ES-I3 (cell line): ENCODE measurements at regions not wholly inside any gene's neighbourhood (a gene's known extent, or its start where the extent isn't known, plus 50 kb on each side); places are given as distances from the start of the nearest gene placed in this dataset.

ENCODE experiments used
- H3K36me3 ChIP-seq: 2 replicates; pipeline ENCODE4 v1.6.1; 2013; ENCODE audit warnings: mild to moderate bottlenecking, low read length, control low read depth, moderate library complexity; ENCODE audit not compliant: insufficient read depth
- H3K4me1 ChIP-seq: 2 replicates; pipeline ENCODE4 v1.6.1; 2013; ENCODE audit warnings: mild to moderate bottlenecking, control low read depth, low read length; ENCODE audit not compliant: insufficient read depth
- H3K9ac ChIP-seq: 2 replicates; pipeline ENCODE4 v1.6.1; 2013; ENCODE audit warnings: low read depth, mild to moderate bottlenecking, low read length, moderate library complexity
- H3K9me3 ChIP-seq: 2 replicates; pipeline ENCODE4 v1.6.1; 2013; ENCODE audit warnings: mild to moderate bottlenecking, low read length, moderate library complexity; ENCODE audit not compliant: control insufficient read depth, insufficient read depth

GRCh38 chr7:25308246-25308645 is 80.0 kb upstream of the NPVF start:
- H3K9me3 ChIP-seq: no peaks in the 10 kb centered on the region
- H3K4me1 ChIP-seq: peaks cover 29% of the 10 kb centered on the region
- H3K9ac ChIP-seq: no peak overlapping the region
- H3K36me3 ChIP-seq: no peaks in the 10 kb centered on the region

DNA sequence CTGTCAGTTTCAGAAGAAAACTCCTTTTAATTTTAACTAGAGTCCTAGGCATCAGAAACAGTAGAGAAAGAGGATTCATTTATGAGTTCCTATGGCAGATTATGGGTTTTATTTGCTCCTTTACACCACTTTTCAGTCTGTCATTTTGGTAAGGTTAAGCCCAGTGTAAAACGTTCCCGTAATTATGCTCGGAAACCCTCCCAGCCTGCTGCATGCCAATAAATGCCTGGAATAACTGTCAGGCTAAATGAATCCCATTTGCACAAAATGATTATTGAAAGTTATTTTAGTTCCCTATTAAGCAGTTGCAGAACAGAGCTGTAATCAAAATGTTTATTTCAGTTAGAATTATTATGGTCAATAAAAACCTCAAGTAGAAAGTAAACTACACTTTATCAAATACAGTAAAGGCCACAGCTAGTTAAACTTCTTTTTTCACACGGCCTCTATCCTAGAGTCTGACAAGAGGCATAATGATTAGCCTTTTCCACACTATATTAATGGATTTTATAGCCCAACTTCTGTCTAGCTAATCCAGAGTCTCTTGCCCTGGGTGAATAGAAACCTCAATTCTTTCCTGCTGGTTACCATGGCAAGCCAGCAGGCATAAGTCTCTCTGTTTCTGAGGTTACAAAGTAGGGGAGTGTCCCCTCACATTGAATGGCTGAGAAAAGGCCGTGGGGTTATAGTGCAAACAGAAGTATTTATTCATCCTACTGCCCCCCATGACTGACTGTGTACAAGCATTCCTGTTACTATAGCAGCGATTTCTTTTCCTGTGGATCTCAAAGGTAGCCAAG is 80.8 kb upstream of the NPVF start:
- Histone ChIP-seq H3K9me3 (no peaks in the 10 kb centered on the region), H3K36me3 (no peaks in the 10 kb centered on the region), H3K4me1 (peaks cover 21% of the 10 kb centered on the region), H3K9ac (no peak overlapping the region)

DNA sequence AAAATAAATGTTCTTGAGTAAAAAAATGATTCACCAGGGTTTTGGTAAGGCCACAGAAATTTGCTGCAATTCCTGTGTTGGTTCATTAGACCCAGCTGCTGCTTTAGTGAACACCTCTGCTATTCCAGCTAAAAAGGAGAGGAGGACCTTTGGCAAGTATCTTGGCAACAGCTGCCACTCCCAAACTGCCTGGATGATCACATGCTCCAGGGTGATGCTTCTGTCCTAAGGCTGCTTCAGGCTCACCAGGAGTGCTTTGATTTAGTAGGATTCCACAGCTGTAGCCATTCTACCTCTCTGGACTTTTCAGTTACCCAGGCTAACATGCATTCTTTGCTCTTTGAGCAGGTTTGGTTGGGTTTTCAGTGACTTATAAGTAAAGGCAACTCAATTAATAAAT is 82.6 kb upstream of the NPVF start:
- no peaks in the 10 kb centered on the region for H3K36me3 ChIP-seq
- no peak overlapping the region for H3K9ac ChIP-seq
- H3K9me3 ChIP-seq: no peaks in the 10 kb centered on the region
- H3K4me1 ChIP-seq: peaks cover 15% of the 10 kb centered on the region

- Histone ChIP-seq H3K9ac (no peak overlapping the region), H3K4me1 (peaks cover 15% of the 10 kb centered on the region), H3K9me3 (no peaks in the 10 kb centered on the region), H3K36me3 (no peaks in the 10 kb centered on the region)
These were observed 83.1 kb upstream of the NPVF start for GRCh38 chr7:25311346-25311745.

GRCh38 chr7:25312968-25313367 is 84.7 kb upstream of the NPVF start:
- peaks cover 15% of the 10 kb centered on the region for H3K4me1 ChIP-seq
- H3K36me3 ChIP-seq: no peaks in the 10 kb centered on the region
- no peaks in the 10 kb centered on the region for H3K9me3 ChIP-seq
- H3K9ac ChIP-seq: no peak overlapping the region

- H3K36me3 ChIP-seq: no peaks in the 10 kb centered on the region
- H3K9me3 ChIP-seq: no peaks in the 10 kb centered on the region
- peaks cover 15% of the 10 kb centered on the region for H3K4me1 ChIP-seq
- no peak overlapping the region for H3K9ac ChIP-seq
These were observed 85.2 kb upstream of the NPVF start for GRCh38 chr7:25313526-25313925.

- Histone ChIP-seq H3K9ac (no peak overlapping the region), H3K4me1 (peaks cover 15% of the 10 kb centered on the region), H3K9me3 (no peaks in the 10 kb centered on the region), H3K36me3 (no peaks in the 10 kb centered on the region)
These were observed 85.9 kb upstream of the NPVF start for GRCh38 chr7:25314094-25314730.

DNA sequence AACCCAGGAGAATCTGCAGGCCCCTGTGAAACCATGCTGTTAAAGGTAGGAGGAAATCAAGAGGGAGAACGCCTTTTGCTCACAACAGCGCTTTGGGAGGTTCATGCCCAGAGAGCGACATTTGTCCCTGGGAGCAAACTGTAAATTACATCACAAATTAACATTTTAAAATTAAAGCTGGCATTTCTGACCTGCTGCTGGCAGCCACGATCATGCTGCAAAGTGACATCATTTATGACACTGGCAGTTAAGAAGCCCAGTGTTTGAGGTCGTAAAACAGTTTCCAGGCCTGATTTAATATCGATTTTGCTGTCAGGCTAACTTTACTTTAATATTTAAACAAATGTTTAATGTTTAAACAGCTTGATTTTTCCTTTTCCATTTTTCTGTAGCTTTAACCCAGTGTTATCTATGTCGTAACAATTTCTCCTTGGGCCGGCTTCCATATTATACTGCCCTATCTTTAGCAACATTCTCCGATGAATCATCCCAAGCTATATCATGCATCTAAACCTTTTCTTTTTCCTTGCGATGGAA is 86.5 kb upstream of the NPVF start:
- H3K9ac ChIP-seq: no peak overlapping the region
- H3K36me3 ChIP-seq: no peaks in the 10 kb centered on the region
- no peaks in the 10 kb centered on the region for H3K9me3 ChIP-seq
- H3K4me1 ChIP-seq: peaks cover 15% of the 10 kb centered on the region

DNA sequence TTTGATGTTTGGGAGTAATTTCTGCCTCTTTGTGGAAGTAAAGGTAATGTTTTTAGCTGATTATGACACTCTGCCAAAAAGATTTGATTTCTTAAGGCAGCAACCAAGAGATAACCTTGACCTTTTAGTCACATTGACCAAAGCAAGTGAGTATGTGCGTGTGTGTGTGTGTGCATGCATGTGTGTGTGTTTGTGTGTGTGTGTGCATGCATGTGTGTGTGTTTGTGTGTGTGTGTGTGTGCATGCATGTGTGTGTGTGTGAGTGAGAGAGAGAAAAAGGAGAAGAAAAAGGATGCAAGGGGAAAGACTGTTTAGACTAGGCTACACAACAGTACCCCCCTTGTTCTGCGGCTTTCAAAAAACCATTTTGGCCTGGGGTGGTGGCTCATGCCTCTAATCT is 88.1 kb upstream of the NPVF start:
- Histone ChIP-seq H3K9me3 (no peaks in the 10 kb centered on the region), H3K4me1 (peaks cover 9% of the 10 kb centered on the region), H3K9ac (no peak overlapping the region), H3K36me3 (no peaks in the 10 kb centered on the region)

DNA sequence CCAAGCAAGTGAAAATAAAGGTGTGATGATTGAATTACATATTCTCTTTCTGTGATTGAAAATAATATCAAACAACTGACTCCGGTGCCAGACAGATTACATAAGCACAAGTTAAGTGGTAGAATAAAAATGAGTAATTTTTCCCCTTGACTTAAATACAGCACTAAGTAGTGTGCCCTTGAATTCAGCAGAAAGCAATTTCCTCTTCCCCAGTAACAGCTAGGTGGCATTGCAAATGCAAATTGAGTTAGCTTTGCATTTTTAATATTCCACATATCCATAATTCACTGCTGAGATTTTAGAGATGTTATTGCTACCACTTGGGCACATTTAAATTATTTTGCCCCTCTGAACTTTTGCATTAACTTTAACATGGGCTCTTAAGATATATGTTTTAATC is 89.8 kb upstream of the NPVF start:
- no peak overlapping the region for H3K9ac ChIP-seq
- H3K36me3 ChIP-seq: no peaks in the 10 kb centered on the region
- peaks cover 4% of the 10 kb centered on the region for H3K4me1 ChIP-seq
- H3K9me3 ChIP-seq: no peaks in the 10 kb centered on the region

DNA sequence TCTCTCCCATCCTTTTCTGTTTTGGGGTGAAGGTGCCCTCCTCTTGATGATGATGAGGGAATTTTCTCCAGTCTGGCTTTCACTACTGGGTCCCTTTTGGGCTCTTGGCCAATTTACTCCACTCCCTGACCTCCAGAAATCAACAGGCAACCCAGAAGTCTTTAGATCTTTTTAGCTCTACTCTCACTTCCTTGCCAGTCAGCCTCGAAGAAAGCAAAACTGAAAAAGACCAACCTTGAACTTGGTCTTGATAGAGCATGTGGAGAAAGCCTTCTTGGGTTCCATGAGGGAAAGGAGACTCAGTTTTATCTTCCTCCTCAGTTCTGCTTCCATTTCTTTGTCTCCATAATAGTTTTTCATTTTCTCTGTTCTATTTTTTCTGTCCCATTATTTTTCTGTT is 91.4 kb upstream of the NPVF start:
- H3K9ac ChIP-seq: no peak overlapping the region
- H3K36me3 ChIP-seq: no peaks in the 10 kb centered on the region
- H3K4me1 ChIP-seq: no peaks in the 10 kb centered on the region; the same call in 1 of the 2 replicates
- no peaks in the 10 kb centered on the region for H3K9me3 ChIP-seq

DNA sequence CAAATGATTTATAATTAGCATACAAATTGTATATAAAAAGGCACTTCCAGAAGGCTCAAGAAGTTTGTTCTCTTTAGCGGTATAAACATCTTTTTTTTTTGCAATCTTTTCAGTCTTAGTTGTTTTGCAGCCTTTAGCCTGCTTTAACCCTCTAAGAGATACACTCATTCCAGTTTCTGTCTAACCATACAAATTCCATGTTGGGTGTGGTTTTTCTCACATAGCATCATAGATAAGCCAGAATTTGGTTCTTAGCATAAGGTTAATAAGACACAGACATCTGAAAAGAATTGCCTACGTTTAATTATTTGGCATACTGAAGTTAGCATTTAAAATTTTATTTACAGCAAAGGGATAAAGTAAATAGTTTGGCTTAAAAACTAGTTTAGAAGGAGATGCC is 92.5 kb upstream of the NPVF start:
- Histone ChIP-seq H3K36me3 (no peaks in the 10 kb centered on the region), H3K9me3 (no peaks in the 10 kb centered on the region), H3K9ac (no peak overlapping the region), H3K4me1 (no peaks in the 10 kb centered on the region; the same call in 1 of the 2 replicates)

DNA sequence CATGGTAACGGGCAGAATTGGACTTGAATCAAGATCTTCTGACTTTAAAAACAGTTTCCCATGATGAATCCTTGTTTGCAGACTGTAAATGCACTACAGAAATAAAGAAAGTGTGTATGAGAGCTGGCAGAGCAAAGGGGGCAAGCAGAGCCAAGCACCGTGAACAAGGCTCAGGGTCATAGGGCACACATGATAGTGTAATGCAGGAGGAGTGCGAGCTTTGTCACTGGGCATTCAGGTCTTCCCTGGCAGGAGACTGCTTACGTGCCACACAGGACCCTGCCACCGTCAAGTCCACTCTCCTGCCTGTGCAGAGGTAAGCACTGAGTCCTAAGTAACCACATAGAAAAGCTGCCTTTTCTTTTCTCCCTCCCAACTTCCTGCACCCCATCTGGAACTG is 93.1 kb upstream of the NPVF start:
- H3K36me3 ChIP-seq: no peaks in the 10 kb centered on the region
- no peak overlapping the region for H3K9ac ChIP-seq
- H3K4me1 ChIP-seq: no peaks in the 10 kb centered on the region; the same call in 1 of the 2 replicates
- H3K9me3 ChIP-seq: no peaks in the 10 kb centered on the region

DNA sequence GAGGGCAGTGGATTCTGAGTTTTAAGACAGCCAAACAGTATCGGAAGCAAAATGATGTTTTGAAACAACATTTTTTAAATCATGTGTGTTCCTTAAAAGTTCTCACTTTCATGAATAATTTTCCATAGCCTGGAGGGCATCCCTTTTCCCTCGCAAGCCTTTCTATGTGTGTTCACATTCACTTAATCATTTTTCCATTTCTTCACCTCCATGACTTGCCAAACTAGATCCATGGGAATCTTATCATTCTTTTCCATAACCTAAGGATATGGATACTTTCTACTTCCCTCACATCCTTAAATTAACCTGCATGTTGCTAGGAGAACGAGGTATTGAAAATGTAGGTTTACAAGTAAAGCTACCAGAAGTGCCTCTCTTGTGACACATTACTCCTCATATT is 94.2 kb upstream of the NPVF start:
- Histone ChIP-seq H3K9ac (no peak overlapping the region), H3K9me3 (no peaks in the 10 kb centered on the region), H3K36me3 (no peaks in the 10 kb centered on the region), H3K4me1 (no peaks in the 10 kb centered on the region; the same call in 1 of the 2 replicates)

DNA sequence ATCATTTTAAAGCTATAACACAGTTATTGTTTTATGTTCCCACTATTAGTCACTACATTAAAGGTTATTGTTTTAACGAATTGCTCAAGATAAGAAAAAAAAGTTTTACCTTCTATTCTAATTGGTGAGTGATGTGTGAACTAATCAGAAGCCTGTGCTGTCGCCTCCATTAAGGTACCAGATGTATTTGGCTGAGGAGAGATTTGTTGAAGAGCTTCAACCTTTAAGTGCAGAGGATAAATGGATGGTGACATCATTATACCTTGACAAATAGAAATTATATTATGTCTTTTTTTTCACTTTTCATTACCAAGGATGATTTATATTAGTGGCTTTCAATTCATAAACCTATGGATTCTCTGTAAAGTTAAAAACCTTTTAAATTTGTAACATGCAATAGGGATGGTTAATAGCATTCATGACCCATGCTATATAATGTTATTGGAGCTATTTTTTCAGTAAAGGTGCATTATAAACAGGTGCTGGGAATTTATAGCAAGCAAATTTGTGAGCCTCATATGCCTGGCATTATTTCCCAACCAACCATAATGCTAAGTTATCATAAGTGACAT is 97.0 kb upstream of the NPVF start:
- no peak overlapping the region for H3K9ac ChIP-seq
- H3K4me1 ChIP-seq: no peaks in the 10 kb centered on the region
- H3K9me3 ChIP-seq: no peaks in the 10 kb centered on the region
- no peaks in the 10 kb centered on the region for H3K36me3 ChIP-seq
